Ascending aorta (tissue), 2 donors: ENCODE measurements at regions not wholly inside any gene's neighbourhood (a gene's known extent, or its start where the extent isn't known, plus 50 kb on each side); places are given as distances from the start of the nearest gene placed in this dataset.

Experiments used
- DNase-seq, 2 donors: peaks; one replicate each; pipeline ENCODE4 v3.0.0-alpha.2; 2019; ENCODE audit warnings: low spot score in 2 of 2
- H3K27ac ChIP-seq, 2 donors: fragments of 200-600 bp; sonication (generic); one replicate each; pipeline ENCODE4 v1.5.1; 2016 to 2017; ENCODE audit warnings: mild to moderate bottlenecking in 1 of 2
- H3K27me3 ChIP-seq: fragments of 200-600 bp; sonication (generic); one replicate; pipeline ENCODE4 v1.5.1; 2017
- H3K36me3 ChIP-seq, 2 donors: fragments of 200-600 bp; sonication (generic); one replicate each; pipeline ENCODE4 v1.5.1; 2016
- H3K4me1 ChIP-seq, 2 donors: fragments of 200-600 bp; sonication (generic); one replicate each; pipeline ENCODE4 v1.5.1; 2016 to 2017; ENCODE audit warnings: mild to moderate bottlenecking in 1 of 2
- H3K4me3 ChIP-seq, 2 donors: fragments of 200-600 bp; sonication (generic); one replicate each; pipeline ENCODE4 v1.5.1; 2016 to 2017; ENCODE audit warnings: mild to moderate bottlenecking in 1 of 2
- H3K9me3 ChIP-seq, 2 donors: fragments of 200-600 bp; sonication (generic); one replicate each; pipeline ENCODE4 v1.5.1; 2016
- intact Hi-C: fragments of 100-400 bp; cut with DNase I; formaldehyde crosslinking; loops from one replicate; pipeline ENCODE4 v1.15.1; 2023
- TF ChIP-seq, protein P1 (sequence below), 3 experiments: fragments of 200-600 bp in 2 of 3; fragments of 450-650 bp in 1 of 3; sonication (generic) in 2 of 3; IDR thresholded peaks; one replicate each; pipeline ENCODE4 v1.5.1; 2016 to 2019; ENCODE audit warnings: antibody characterized with exemption in 3 of 3, mild to moderate bottlenecking in 1 of 3, moderate library complexity in 1 of 3

DNA sequence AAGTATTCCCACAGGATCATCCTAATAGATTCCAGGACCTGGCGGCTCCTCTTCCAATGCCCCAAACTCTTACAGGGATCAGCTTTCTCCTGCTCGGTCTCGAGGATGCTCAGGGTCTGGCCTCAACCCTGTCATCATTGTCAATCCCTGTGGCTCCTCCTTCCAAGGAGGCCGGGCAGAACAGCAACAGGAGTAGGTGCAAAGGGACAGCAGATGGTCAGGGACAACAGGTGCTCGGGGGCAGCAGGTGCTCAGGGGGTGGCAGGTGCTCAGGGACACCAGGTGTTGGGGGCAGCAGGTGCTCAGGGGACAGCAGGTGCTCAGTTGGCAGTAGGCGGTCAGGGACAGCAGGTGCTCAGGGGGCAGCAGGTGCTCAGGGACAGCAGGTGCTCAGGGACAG is 84.8 kb downstream of the TTLL2 start:
- DNase-seq = no peak
- intact Hi-C loops = no loop called here

DNA sequence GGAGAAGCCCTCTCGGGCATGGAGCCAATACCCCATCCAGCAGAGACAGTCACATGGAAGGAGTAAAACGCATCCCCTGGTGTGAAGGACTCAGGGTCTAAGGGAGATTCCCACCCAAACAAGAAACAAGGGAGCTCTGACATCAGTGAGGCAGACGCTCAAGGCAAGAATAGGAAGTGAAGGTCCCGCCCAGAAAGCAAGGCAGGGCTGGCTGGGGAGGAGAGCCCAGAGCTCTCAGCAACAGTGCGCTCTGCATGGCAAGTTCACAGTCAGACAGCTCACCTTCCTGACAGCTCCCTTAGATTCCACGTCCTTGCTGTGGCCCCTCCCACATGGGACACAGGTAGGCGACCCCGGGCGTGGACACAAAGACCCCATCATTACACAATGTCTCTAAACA is 85.6 kb downstream of the TTLL2 start:
- Histone ChIP-seq H3K27ac (no peak overlapping the region), H3K9me3 (no peaks in the 10 kb centered on the region), H3K36me3 (no peaks in the 10 kb centered on the region), H3K27me3 (no peaks in the 10 kb centered on the region), H3K4me1 (no peaks in the 10 kb centered on the region), H3K4me3 (no peak overlapping the region)
- intact Hi-C loops = no loop called here
- DNase-seq = no peak
- TF ChIP-seq, protein P1, sequence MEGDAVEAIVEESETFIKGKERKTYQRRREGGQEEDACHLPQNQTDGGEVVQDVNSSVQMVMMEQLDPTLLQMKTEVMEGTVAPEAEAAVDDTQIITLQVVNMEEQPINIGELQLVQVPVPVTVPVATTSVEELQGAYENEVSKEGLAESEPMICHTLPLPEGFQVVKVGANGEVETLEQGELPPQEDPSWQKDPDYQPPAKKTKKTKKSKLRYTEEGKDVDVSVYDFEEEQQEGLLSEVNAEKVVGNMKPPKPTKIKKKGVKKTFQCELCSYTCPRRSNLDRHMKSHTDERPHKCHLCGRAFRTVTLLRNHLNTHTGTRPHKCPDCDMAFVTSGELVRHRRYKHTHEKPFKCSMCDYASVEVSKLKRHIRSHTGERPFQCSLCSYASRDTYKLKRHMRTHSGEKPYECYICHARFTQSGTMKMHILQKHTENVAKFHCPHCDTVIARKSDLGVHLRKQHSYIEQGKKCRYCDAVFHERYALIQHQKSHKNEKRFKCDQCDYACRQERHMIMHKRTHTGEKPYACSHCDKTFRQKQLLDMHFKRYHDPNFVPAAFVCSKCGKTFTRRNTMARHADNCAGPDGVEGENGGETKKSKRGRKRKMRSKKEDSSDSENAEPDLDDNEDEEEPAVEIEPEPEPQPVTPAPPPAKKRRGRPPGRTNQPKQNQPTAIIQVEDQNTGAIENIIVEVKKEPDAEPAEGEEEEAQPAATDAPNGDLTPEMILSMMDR (IDR thresholded peaks at IDR 0.05) = no peak

More for the DNA sequence above, 84.8 kb downstream of the TTLL2 start:
- Histone ChIP-seq H3K27ac (no peak overlapping the region), H3K4me1 (no peaks in the 10 kb centered on the region), H3K4me3 (no peak overlapping the region), H3K9me3 (no peaks in the 10 kb centered on the region), H3K36me3 (no peaks in the 10 kb centered on the region), H3K27me3 (no peaks in the 10 kb centered on the region)
- TF ChIP-seq, protein P1 (IDR thresholded peaks at IDR 0.05) = no peak

DNA sequence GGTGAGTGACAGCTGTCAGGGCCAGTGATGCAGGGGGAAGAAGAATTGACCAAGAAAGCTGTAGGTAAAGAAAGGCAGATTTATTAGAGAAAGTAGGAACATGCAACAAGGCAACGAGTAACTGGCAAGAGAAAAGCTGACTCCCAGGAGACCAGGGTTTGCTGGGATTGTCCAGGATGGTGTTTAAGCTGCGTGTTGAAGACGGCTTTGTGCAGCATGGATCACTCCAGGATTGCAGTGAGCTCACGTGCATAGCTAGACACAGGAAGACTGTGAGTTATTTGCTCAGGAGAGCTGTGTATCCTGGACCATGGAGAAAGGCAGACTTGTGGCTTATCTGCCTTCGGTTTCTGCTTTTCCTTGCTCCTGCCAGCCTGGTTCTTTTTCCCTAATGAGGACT is 87.6 kb downstream of the TTLL2 start:
- intact Hi-C loops = no loop called here
- Histone ChIP-seq H3K27me3 (no peaks in the 10 kb centered on the region), H3K4me1 (no peaks in the 10 kb centered on the region), H3K27ac (no peak overlapping the region), H3K4me3 (no peak overlapping the region), H3K9me3 (no peaks in the 10 kb centered on the region), H3K36me3 (no peaks in the 10 kb centered on the region)
- TF ChIP-seq, protein P1 (IDR thresholded peaks at IDR 0.05) = no peak
- no peak for DNase-seq

DNA sequence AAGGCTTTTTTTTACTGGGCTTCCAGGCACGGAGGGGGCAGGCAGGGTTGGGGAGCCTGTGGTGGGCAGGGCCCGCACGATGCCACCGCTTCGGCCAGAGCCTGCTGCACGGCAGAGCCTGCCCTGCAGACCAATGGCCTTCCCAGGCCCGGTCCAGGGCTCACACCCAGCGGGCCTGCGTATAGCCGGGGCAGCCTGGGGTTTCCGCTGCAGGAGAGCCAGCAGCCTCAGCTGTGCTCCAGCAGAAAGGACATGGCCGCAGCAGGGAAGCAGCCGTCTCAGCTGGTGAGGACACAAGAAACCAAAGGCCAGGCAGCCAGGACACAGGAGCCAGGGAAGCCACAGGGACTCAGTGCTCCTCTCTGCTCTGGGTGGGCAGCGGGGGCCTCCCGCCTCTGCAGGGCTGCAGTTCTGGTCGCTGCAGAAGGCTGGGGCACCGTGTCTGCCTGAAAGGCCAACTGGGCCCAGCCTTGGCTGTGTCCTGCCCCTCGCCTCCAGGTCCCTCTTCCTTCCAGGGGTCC is 90.6 kb downstream of the TTLL2 start:
- Histone ChIP-seq H3K9me3 (no peaks in the 10 kb centered on the region), H3K4me3 (no peak overlapping the region), H3K27ac (no peak overlapping the region), H3K36me3 (no peaks in the 10 kb centered on the region), H3K4me1 (no peaks in the 10 kb centered on the region), H3K27me3 (no peaks in the 10 kb centered on the region)
- DNase-seq = no peak
- intact Hi-C loops = no loop called here
- TF ChIP-seq, protein P1 (IDR thresholded peaks at IDR 0.05) = no peak

DNA sequence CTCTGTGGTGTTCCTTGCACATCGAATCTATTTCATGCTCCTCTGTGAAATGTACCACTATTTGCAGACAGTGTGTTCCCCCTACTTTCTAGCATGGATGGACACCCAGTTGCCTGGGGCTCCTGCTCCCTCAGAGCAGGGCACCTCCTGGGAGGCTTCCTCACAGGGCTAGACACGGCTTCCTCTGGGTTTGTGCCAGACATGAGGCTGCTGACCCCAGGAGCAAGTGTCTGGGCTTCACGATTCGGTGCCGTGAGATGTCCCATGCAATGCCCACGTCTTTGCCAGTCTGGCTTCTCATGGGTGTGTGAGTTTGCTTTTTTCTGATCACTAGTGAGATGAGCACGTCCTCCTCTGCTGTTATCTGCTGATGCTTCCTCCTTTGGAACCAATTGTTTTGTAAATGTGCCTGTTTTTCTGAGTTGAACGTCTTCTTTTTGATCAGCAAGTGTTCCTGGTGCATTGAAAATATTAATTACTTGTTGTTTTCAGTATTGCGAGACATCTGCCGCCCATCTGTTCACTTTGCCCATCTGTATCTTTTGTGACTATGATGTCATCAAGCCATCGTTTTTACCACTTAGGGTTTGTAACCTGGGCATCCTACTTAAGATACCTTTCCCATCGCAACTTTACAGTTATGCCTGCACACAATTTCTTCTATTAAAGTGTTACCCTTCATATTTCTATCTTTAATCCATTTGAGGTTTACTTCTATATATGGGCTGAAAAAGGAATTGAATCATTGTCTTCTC is 92.0 kb downstream of the TTLL2 start:
- Histone ChIP-seq H3K27ac (no peak overlapping the region), H3K36me3 (no peaks in the 10 kb centered on the region), H3K9me3 (no peaks in the 10 kb centered on the region), H3K27me3 (no peaks in the 10 kb centered on the region), H3K4me3 (no peak overlapping the region), H3K4me1 (no peaks in the 10 kb centered on the region)
- intact Hi-C loops = no loop called here
- TF ChIP-seq, protein P1 (IDR thresholded peaks at IDR 0.05) = no peak
- DNase-seq = no peak
